CD4-positive, alpha-beta T cell (primary cell): ENCODE measurements at regions not wholly inside any gene's neighbourhood (a gene's known extent, or its start where the extent isn't known, plus 50 kb on each side); places are given as distances from the start of the nearest gene placed in this dataset.

Experiments
- ATAC-seq: fragments of 200-7000 bp; cut with Tn5 transposase; one replicate; pipeline ENCODE4 v1.10.0; 2022; ENCODE audit warnings: mild to moderate bottlenecking; ENCODE audit not compliant: poor library complexity
- CTCF ChIA-PET: fragments of 350-600 bp; sonication (Branson Sonifier 250); formaldehyde crosslinking; loops from one replicate; lab custom pipeline; 2021; ENCODE audit warnings: antibody characterized with exemption, inconsistent platforms; lab: Charles Lee
- POLR2A ChIA-PET: fragments of 350-600 bp; sonication (Branson Sonifier 250); formaldehyde crosslinking; loops from one replicate; lab custom pipeline; 2021; ENCODE audit warnings: antibody characterized with exemption, inconsistent platforms; lab: Charles Lee
- DNase-seq, 14 experiments: peaks; one replicate each; pipeline ENCODE4 v3.0.0-alpha.2; 2013 to 2020; ENCODE audit warnings: mixed read lengths in 2 of 14
- H3K27ac ChIP-seq, 2 donors: one replicate each; pipeline versions ENCODE4 v1.5.1 to v1.7.0; 2013; ENCODE audit warnings: low read length in 2 of 2, low read depth in 1 of 2, mild to moderate bottlenecking in 1 of 2
- H3K27me3 ChIP-seq, 2 experiments: 1 replicate in 1 of 2; 2 replicates in 1 of 2; pipeline versions ENCODE4 v1.6.1 to v1.7.0; 2013; ENCODE audit warnings: low read length in 2 of 2, control low read depth in 1 of 2, mild to moderate bottlenecking in 1 of 2, moderate library complexity in 1 of 2; ENCODE audit not compliant: insufficient read depth in 2 of 2, control insufficient read depth in 1 of 2
- H3K36me3 ChIP-seq: one replicate; pipeline ENCODE4 v1.6.1; 2013; ENCODE audit warnings: low read length, control low read depth; ENCODE audit not compliant: insufficient read depth
- H3K4me1 ChIP-seq: one replicate; pipeline ENCODE4 v1.6.1; 2013; ENCODE audit warnings: low read length, control low read depth; ENCODE audit not compliant: insufficient read depth
- H3K4me3 ChIP-seq: one replicate; pipeline ENCODE4 v1.5.1; 2013; ENCODE audit warnings: mild to moderate bottlenecking, low read length, moderate library complexity
- H3K9me3 ChIP-seq, 2 experiments: 1 replicate in 1 of 2; 2 replicates in 1 of 2; pipeline versions ENCODE4 v1.6.1 to v1.7.0; 2013; ENCODE audit warnings: low read length in 2 of 2, mild to moderate bottlenecking in 2 of 2, control low read depth in 1 of 2, moderate library complexity in 1 of 2; ENCODE audit not compliant: control insufficient read depth in 1 of 2, insufficient read depth in 1 of 2
- H3K27ac Mint-ChIP-seq: one replicate; pipeline ENCODE4 v1.8.0; 2020; ENCODE audit warnings: mixed read lengths
- H3K27me3 Mint-ChIP-seq: one replicate; pipeline ENCODE4 v1.8.0; 2021; ENCODE audit warnings: mixed read lengths
- H3K36me3 Mint-ChIP-seq: one replicate; pipeline ENCODE4 v1.8.0; 2021; ENCODE audit warnings: low read depth, mixed read lengths
- H3K4me1 Mint-ChIP-seq: one replicate; pipeline ENCODE4 v1.8.0; 2021; ENCODE audit warnings: low read depth, mixed read lengths
- H3K4me3 Mint-ChIP-seq: one replicate; pipeline ENCODE4 v1.8.0; 2020; ENCODE audit warnings: mild to moderate bottlenecking, mixed read lengths
- H3K9me3 Mint-ChIP-seq: one replicate; pipeline ENCODE4 v1.8.0; 2020; ENCODE audit warnings: mixed read lengths
- CTCF ChIP-seq: fragments of 200-600 bp; IDR thresholded peaks from one replicate; pipeline ENCODE4 v1.8.0; 2022; ENCODE audit warnings: antibody characterized with exemption, mild to moderate bottlenecking
- intact Hi-C, 2 experiments: fragments of 100-400 bp; cut with DNase I in 1 of 2; cut with micrococcal nuclease in 1 of 2; formaldehyde crosslinking; loops; one replicate each; pipeline versions ENCODE4 v1.15.1 to v1.9.0; 2023 to 2025; cut with DNase I, micrococcal nuclease

- DNase-seq: no peak
- no peaks in the 10 kb centered on the region for H3K9me3 ChIP-seq
- H3K9me3 Mint-ChIP-seq: no peaks in the 10 kb centered on the region
- ChIA-PET CTCF (no interaction called here), POLR2A (no interaction called here)
- no peak for ATAC-seq
- no peak overlapping the region for H3K27ac ChIP-seq
- intact Hi-C loops: no loop called here
- TF ChIP-seq CTCF: no peak
- no peak overlapping the region for H3K27ac Mint-ChIP-seq
- no peaks in the 10 kb centered on the region for H3K4me1 ChIP-seq
- H3K36me3 ChIP-seq: no peaks in the 10 kb centered on the region
- no peaks in the 10 kb centered on the region for H3K36me3 Mint-ChIP-seq
- no peaks in the 10 kb centered on the region for H3K4me1 Mint-ChIP-seq
- H3K4me3 ChIP-seq: no peak overlapping the region
- peaks cover 0 to 5% of the 10 kb centered on the region in 2 experiments for H3K27me3 ChIP-seq
- H3K4me3 Mint-ChIP-seq: no peak overlapping the region
- no peaks in the 10 kb centered on the region for H3K27me3 Mint-ChIP-seq
Measured at GRCh38 chr11:106202935-106203620, 125.6 kb downstream of the AASDHPPT start.

GRCh38 chr11:106208760-106209159, 131.3 kb downstream of the AASDHPPT start:
- CTCF ChIA-PET: no interaction called here

GRCh38 chr11:106212081-106212480, 134.6 kb downstream of the AASDHPPT start:
- ATAC-seq (no peak), DNase-seq (no peak)
- no peaks in the 10 kb centered on the region for H3K36me3 ChIP-seq
- no peaks in the 10 kb centered on the region for H3K9me3 Mint-ChIP-seq
- no peaks in the 10 kb centered on the region for H3K4me1 Mint-ChIP-seq
- no peak overlapping the region for H3K4me3 ChIP-seq
- H3K27me3 ChIP-seq: no peaks in the 10 kb centered on the region
- ChIA-PET CTCF (no interaction called here), POLR2A (no interaction called here)
- H3K4me1 ChIP-seq: no peaks in the 10 kb centered on the region
- no peak overlapping the region for H3K4me3 Mint-ChIP-seq
- intact Hi-C loops: no loop called here
- no peak overlapping the region for H3K27ac Mint-ChIP-seq
- TF ChIP-seq CTCF: no peak
- H3K36me3 Mint-ChIP-seq: no peaks in the 10 kb centered on the region
- H3K27me3 Mint-ChIP-seq: no peaks in the 10 kb centered on the region
- H3K27ac ChIP-seq: no peak overlapping the region
- H3K9me3 ChIP-seq: peaks cover 0 to 3% of the 10 kb centered on the region in 2 experiments

More at GRCh38 chr11:106208760-106209159, 131.3 kb downstream of the AASDHPPT start:
- TF ChIP-seq CTCF: no peak
- H3K4me1 ChIP-seq: no peaks in the 10 kb centered on the region
- no peaks in the 10 kb centered on the region for H3K36me3 Mint-ChIP-seq
- H3K27ac ChIP-seq: no peak overlapping the region
- no peaks in the 10 kb centered on the region for H3K27me3 Mint-ChIP-seq
- no peaks in the 10 kb centered on the region for H3K27me3 ChIP-seq
- H3K9me3 Mint-ChIP-seq: no peaks in the 10 kb centered on the region
- ATAC-seq: no peak
- intact Hi-C loops: no loop called here
- H3K9me3 ChIP-seq: peaks cover 0 to 3% of the 10 kb centered on the region in 2 experiments
- no peaks in the 10 kb centered on the region for H3K4me1 Mint-ChIP-seq
- no peak for DNase-seq
- no peak overlapping the region for H3K4me3 ChIP-seq
- no peaks in the 10 kb centered on the region for H3K36me3 ChIP-seq
- H3K4me3 Mint-ChIP-seq: no peak overlapping the region
- no peak overlapping the region for H3K27ac Mint-ChIP-seq
- POLR2A ChIA-PET: no interaction called here
